ENCODE measurements at regions not wholly inside any gene's neighbourhood (a gene's known extent, or its start where the extent isn't known, plus 50 kb on each side); places are given as distances from the start of the nearest gene placed in this dataset.

DNA sequence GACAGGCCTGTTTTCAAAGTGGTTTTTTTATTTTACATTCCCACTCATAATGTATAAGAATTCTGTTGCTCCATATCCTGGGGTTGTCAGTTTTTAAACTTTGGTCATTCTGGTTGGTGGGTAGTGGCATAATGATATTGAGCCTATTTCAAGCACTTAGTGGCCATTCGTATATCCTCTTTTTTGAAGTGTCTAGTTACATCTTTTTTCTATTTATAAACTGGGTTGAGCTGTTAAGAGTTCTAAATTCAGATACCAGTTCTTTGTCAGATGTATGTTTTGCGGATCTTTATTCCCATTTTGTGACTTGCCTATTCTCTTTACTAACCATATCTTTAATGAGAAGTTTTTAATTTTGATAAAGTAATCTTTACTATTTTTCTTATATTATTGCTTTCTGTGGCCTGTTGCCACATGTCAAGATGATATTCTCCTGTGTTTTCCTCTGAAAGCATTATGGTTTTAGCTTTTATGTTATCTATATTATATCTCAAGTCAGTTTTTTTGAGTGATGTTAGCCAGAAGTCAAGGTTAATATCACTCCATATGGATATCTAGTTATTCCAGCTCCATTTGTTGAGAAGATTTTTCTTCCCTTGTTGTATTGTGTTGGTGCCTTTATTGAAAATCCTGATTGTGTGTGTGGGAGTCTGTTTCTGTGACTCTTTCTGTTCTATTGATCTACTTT is 110.9 kb downstream of the FHIP1A start:
- H3K27ac ChIP-seq (ENCODE audit: extremely low read depth, low read depth, low read length), result no peak overlapping the region
- ChIA-PET CTCF (ENCODE audit: low intra/inter-chr PET ratio) (no interaction called here), POLR2A (no interaction called here)
- H2AFZ ChIP-seq (ENCODE audit: low read depth, low read length), result no peak overlapping the region
- H3K79me2 ChIP-seq (ENCODE audit: control insufficient read depth, insufficient read depth, low read length), result no peaks in the 10 kb centered on the region
- no peak overlapping the region for H3K4me3 ChIP-seq
- TF ChIP-seq MXI1 (IDR thresholded peaks at IDR 0.05; ENCODE audit: low read depth, low read length), result no peak
- no peak for TF ChIP-seq THRAP3 (IDR thresholded peaks at IDR 0.05; ENCODE audit: borderline replicate concordance)
- TF ChIP-seq DPF2 (IDR thresholded peaks at IDR 0.05), result no peak
- no peak for TF ChIP-seq ZNF668 (CRISPR knock-in tag; IDR thresholded peaks at IDR 0.05)
- TF ChIP-seq NFE2 (IDR thresholded peaks at IDR 0.05; ENCODE audit: low read depth), result no peak
- no peak overlapping the region for H3K9ac ChIP-seq (ENCODE audit: insufficient read depth in 1 of 2, low read depth in 2 of 2, low read length in 2 of 2)
- intact Hi-C loops (cut with micrococcal nuclease) (no loop called here), in situ Hi-C loops (cut with MboI) (no loop called here)
- H3K9me1 ChIP-seq (ENCODE audit: control insufficient read depth, insufficient read depth, low read length), result no peaks in the 10 kb centered on the region
- H3K4me1 ChIP-seq (replicated peaks in 1 of 2; ENCODE audit: control insufficient read depth in 2 of 2, insufficient read depth in 2 of 2, low read length in 2 of 2), result no peaks in the 10 kb centered on the region
- ATAC-seq (no peak), FAIRE-seq (no peak), DNase-seq (ENCODE audit: extremely low read depth in 1 of 4, low spot score in 3 of 4) (no peak)
- BruUV-seq (replicated peaks), result no TSS peak
- no peak overlapping the region for H3K4me2 ChIP-seq (ENCODE audit: insufficient read depth, low read length)
- no peaks in the 10 kb centered on the region for H4K20me1 ChIP-seq (replicated peaks; ENCODE audit: control insufficient read depth, insufficient read depth, low read length)
- 7% methylated on average over 2 of the region's 2 CpGs for WGBS (ENCODE audit: insufficient coverage, low coverage, missing lambda C conversion rate)
- H3K27me3 ChIP-seq (ENCODE audit: control insufficient read depth in 2 of 2, insufficient read depth in 2 of 2, low read length in 2 of 2), result no peaks in the 10 kb centered on the region
- H3K36me3 ChIP-seq (ENCODE audit: control insufficient read depth, insufficient read depth, low read length), result no peaks in the 10 kb centered on the region
- no peaks in the 10 kb centered on the region for H3K9me3 ChIP-seq (replicated peaks; ENCODE audit: control insufficient read depth, insufficient read depth, low read depth, low read length)

DNA sequence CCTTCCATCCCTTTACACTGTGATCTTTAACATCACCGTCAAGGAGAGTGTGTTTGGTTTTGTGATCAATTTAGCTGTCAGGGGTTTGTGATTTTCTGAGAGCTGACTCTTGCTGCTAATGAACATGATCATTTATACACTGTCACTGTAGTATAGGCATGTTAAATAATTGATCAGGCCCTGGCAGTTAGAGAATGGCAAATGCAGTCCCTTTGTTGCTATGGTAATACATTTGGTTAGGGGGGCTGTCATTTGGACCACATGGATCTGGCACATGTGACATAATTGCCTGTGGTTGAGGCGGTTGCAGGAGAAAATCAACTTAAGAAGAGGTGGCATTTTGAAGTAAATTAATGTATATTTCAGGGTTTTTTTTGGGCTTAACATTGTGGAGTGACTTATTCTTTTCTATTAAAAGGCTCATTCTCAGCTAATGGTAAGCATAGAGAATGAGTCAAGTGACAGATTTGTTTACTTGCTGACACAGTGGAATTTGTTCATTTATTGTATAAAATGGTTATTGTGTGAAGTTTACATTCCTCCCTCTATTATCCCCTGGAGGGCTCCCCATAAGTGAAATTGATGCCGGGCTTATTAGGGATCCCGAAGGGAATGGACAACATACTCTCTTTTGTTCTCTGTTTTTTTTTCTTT is 114.0 kb downstream of the FHIP1A start:
- ChIA-PET POLR2A (no interaction called here), CTCF (ENCODE audit: low intra/inter-chr PET ratio) (no interaction called here)
- Histone ChIP-seq H3K4me1 (replicated peaks in 1 of 2; ENCODE audit: control insufficient read depth in 2 of 2, insufficient read depth in 2 of 2, low read length in 2 of 2) (no peaks in the 10 kb centered on the region), H3K27ac (ENCODE audit: extremely low read depth, low read depth, low read length) (no peak overlapping the region), H3K36me3 (ENCODE audit: control insufficient read depth, insufficient read depth, low read length) (no peaks in the 10 kb centered on the region), H3K9me1 (ENCODE audit: control insufficient read depth, insufficient read depth, low read length) (no peaks in the 10 kb centered on the region), H4K20me1 (replicated peaks; ENCODE audit: control insufficient read depth, insufficient read depth, low read length) (no peaks in the 10 kb centered on the region), H3K9ac (ENCODE audit: insufficient read depth in 1 of 2, low read depth in 2 of 2, low read length in 2 of 2) (no peak overlapping the region), H3K79me2 (ENCODE audit: control insufficient read depth, insufficient read depth, low read length) (no peaks in the 10 kb centered on the region), H3K9me3 (replicated peaks; ENCODE audit: control insufficient read depth, insufficient read depth, low read depth, low read length) (no peaks in the 10 kb centered on the region), H3K4me3 (no peak overlapping the region), H3K27me3 (ENCODE audit: control insufficient read depth in 2 of 2, insufficient read depth in 2 of 2, low read length in 2 of 2) (no peaks in the 10 kb centered on the region), H2AFZ (ENCODE audit: low read depth, low read length) (no peak overlapping the region), H3K4me2 (ENCODE audit: insufficient read depth, low read length) (no peak overlapping the region)
- WGBS (ENCODE audit: insufficient coverage, low coverage, missing lambda C conversion rate), result 0% methylated on average over 4 of the region's 4 CpGs
- BruUV-seq (replicated peaks), result no TSS peak
- no peak for TF ChIP-seq CEBPB (tag; IDR thresholded peaks at IDR 0.05)
- TF ChIP-seq ZNF75A (CRISPR knock-in tag; IDR thresholded peaks at IDR 0.05), result no peak
- no peak for TF ChIP-seq PRMT5 (CRISPR knock-in tag; IDR thresholded peaks at IDR 0.05)
- no peak for TF ChIP-seq HOXB6 (CRISPR knock-in tag; IDR thresholded peaks at IDR 0.05; ENCODE audit: borderline replicate concordance)
- no peak for TF ChIP-seq ZNF133 (CRISPR knock-in tag; IDR thresholded peaks at IDR 0.05)
- TF ChIP-seq, protein P1, sequence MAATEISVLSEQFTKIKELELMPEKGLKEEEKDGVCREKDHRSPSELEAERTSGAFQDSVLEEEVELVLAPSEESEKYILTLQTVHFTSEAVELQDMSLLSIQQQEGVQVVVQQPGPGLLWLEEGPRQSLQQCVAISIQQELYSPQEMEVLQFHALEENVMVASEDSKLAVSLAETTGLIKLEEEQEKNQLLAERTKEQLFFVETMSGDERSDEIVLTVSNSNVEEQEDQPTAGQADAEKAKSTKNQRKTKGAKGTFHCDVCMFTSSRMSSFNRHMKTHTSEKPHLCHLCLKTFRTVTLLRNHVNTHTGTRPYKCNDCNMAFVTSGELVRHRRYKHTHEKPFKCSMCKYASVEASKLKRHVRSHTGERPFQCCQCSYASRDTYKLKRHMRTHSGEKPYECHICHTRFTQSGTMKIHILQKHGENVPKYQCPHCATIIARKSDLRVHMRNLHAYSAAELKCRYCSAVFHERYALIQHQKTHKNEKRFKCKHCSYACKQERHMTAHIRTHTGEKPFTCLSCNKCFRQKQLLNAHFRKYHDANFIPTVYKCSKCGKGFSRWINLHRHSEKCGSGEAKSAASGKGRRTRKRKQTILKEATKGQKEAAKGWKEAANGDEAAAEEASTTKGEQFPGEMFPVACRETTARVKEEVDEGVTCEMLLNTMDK (IDR thresholded peaks at IDR 0.05; ENCODE audit: borderline replicate concordance, insufficient read depth, low read depth, low read length, poor library complexity, severe bottlenecking), result no peak
- TF ChIP-seq SMC3 (conservative IDR thresholded peaks at IDR 0.05; ENCODE audit: insufficient read depth, low read depth, low read length), result no peak
- no peak for TF ChIP-seq DACH1 (IDR thresholded peaks at IDR 0.05; ENCODE audit: partially characterized antibody)
- TF ChIP-seq ZFX (CRISPR knock-in tag; IDR thresholded peaks at IDR 0.05), result no peak
- TF ChIP-seq ZNF311 (CRISPR knock-in tag; IDR thresholded peaks at IDR 0.05), result no peak
- TF ChIP-seq MAFG (tag; conservative IDR thresholded peaks at IDR 0.05), result no peak
- no peak for TF ChIP-seq RFX5 (IDR thresholded peaks at IDR 0.05; ENCODE audit: low read depth, low read length)
- in situ Hi-C loops (cut with MboI) (no loop called here), intact Hi-C loops (cut with micrococcal nuclease) (no loop called here)
- ATAC-seq (no peak), DNase-seq (ENCODE audit: extremely low read depth in 1 of 4, low spot score in 3 of 4) (no peak), FAIRE-seq (no peak)
